ENCODE measurements at regions not wholly inside any gene's neighbourhood (a gene's known extent, or its start where the extent isn't known, plus 50 kb on each side); places are given as distances from the start of the nearest gene placed in this dataset.

DNA sequence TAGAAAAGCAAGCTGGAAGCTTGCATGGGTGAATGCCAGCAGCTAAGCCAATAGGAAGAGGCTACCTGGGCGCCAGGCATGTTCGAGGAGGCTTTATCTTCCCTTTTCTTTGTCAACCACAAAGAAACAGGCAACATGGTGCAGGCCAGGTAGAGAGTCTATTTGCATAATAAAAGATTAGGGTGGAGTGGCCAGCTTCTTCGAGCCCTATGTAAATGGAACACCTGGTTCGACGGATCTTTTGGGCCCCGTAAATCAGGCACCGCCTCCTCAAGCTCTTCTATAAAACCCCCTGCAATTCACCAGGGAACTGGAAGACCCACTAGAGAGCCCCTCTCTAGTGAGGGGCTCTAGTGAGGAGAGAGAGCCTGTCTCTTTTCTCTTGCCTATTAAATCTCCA is 1106.2 kb upstream of the CELF2 start:
- Mint-ChIP-seq H3K4me1 (ENCODE audit: unreplicated experiment) (no peaks in the 10 kb centered on the region), H3K27me3 (ENCODE audit: unreplicated experiment) (peaks cover 2% of the 10 kb centered on the region), H3K9me3 (ENCODE audit: unreplicated experiment) (no peaks in the 10 kb centered on the region), H3K4me3 (ENCODE audit: unreplicated experiment) (no peak overlapping the region), H3K36me3 (ENCODE audit: low read depth, unreplicated experiment) (no peaks in the 10 kb centered on the region), H3K27ac (ENCODE audit: unreplicated experiment) (no peak overlapping the region)
- TF ChIP-seq, protein P1, sequence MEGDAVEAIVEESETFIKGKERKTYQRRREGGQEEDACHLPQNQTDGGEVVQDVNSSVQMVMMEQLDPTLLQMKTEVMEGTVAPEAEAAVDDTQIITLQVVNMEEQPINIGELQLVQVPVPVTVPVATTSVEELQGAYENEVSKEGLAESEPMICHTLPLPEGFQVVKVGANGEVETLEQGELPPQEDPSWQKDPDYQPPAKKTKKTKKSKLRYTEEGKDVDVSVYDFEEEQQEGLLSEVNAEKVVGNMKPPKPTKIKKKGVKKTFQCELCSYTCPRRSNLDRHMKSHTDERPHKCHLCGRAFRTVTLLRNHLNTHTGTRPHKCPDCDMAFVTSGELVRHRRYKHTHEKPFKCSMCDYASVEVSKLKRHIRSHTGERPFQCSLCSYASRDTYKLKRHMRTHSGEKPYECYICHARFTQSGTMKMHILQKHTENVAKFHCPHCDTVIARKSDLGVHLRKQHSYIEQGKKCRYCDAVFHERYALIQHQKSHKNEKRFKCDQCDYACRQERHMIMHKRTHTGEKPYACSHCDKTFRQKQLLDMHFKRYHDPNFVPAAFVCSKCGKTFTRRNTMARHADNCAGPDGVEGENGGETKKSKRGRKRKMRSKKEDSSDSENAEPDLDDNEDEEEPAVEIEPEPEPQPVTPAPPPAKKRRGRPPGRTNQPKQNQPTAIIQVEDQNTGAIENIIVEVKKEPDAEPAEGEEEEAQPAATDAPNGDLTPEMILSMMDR (IDR thresholded peaks at IDR 0.05; ENCODE audit: unreplicated experiment): no peak
- DNase-seq (ENCODE audit: low spot score): no peak

DNA sequence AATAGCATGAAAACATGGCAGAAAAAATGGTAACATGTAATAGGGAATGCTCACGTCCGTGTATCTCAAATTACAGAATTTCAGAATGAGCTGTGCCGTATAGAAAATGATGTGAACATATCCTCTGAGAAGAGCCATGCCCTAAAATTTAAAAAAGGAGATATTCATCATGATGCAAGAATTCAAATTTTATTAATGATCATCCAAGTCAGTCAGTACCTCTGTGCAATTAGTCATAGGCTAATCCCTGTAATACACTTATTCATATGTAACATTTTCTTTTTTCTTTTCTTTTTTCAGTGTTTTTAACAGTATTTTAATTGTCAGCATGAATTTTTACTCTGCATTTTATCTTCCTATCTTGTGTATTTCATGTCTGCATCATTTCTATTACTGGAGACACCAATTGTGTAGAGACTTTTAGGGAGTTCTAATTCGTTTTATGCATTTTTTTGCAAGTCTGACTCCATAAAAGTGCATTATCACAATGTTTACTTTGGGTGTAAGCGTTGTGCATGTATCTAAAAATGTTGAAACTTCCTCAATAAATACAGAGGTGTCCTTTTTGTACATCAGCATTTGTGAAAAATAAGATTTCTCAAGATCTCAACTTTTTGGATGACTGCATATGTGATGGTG is 1103.7 kb upstream of the CELF2 start:
- TF ChIP-seq, protein P1 (IDR thresholded peaks at IDR 0.05; ENCODE audit: unreplicated experiment): no peak
- Mint-ChIP-seq H3K27me3 (ENCODE audit: unreplicated experiment) (no peaks in the 10 kb centered on the region), H3K4me3 (ENCODE audit: unreplicated experiment) (no peak overlapping the region), H3K9me3 (ENCODE audit: unreplicated experiment) (no peaks in the 10 kb centered on the region), H3K27ac (ENCODE audit: unreplicated experiment) (no peak overlapping the region), H3K36me3 (ENCODE audit: low read depth, unreplicated experiment) (no peaks in the 10 kb centered on the region), H3K4me1 (ENCODE audit: unreplicated experiment) (no peaks in the 10 kb centered on the region)
- no peak for DNase-seq (ENCODE audit: low spot score)

- no peak overlapping the region for H3K4me3 Mint-ChIP-seq (ENCODE audit: unreplicated experiment)
- H3K36me3 Mint-ChIP-seq (ENCODE audit: low read depth, unreplicated experiment): no peaks in the 10 kb centered on the region
- H3K4me1 Mint-ChIP-seq (ENCODE audit: unreplicated experiment): no peaks in the 10 kb centered on the region
- TF ChIP-seq, protein P1 (IDR thresholded peaks at IDR 0.05; ENCODE audit: unreplicated experiment): no peak
- H3K27ac Mint-ChIP-seq (ENCODE audit: unreplicated experiment): no peak overlapping the region
- no peaks in the 10 kb centered on the region for H3K9me3 Mint-ChIP-seq (ENCODE audit: unreplicated experiment)
- no peak for DNase-seq (ENCODE audit: low spot score)
- H3K27me3 Mint-ChIP-seq (ENCODE audit: unreplicated experiment): peaks cover 4% of the 10 kb centered on the region
Measured at GRCh38 chr10:9921544-9921943, 1096.1 kb upstream of the CELF2 start.

GRCh38 chr10:9922126-9922870 is 1095.4 kb upstream of the CELF2 start:
- Mint-ChIP-seq H3K36me3 (ENCODE audit: low read depth, unreplicated experiment) (no peaks in the 10 kb centered on the region), H3K27me3 (ENCODE audit: unreplicated experiment) (peaks cover 4% of the 10 kb centered on the region), H3K4me1 (ENCODE audit: unreplicated experiment) (no peaks in the 10 kb centered on the region), H3K27ac (ENCODE audit: unreplicated experiment) (no peak overlapping the region), H3K4me3 (ENCODE audit: unreplicated experiment) (no peak overlapping the region), H3K9me3 (ENCODE audit: unreplicated experiment) (no peaks in the 10 kb centered on the region)
- DNase-seq (ENCODE audit: low spot score): no peak
- TF ChIP-seq, protein P1 (IDR thresholded peaks at IDR 0.05; ENCODE audit: unreplicated experiment): no peak

GRCh38 chr10:9926003-9926402 is 1091.7 kb upstream of the CELF2 start:
- H3K27ac Mint-ChIP-seq (ENCODE audit: unreplicated experiment): no peak overlapping the region
- H3K9me3 Mint-ChIP-seq (ENCODE audit: unreplicated experiment): no peaks in the 10 kb centered on the region
- DNase-seq (ENCODE audit: low spot score): no peak
- H3K4me3 Mint-ChIP-seq (ENCODE audit: unreplicated experiment): no peak overlapping the region
- H3K27me3 Mint-ChIP-seq (ENCODE audit: unreplicated experiment): peaks cover 2% of the 10 kb centered on the region
- TF ChIP-seq, protein P1 (IDR thresholded peaks at IDR 0.05; ENCODE audit: unreplicated experiment): no peak
- no peaks in the 10 kb centered on the region for H3K4me1 Mint-ChIP-seq (ENCODE audit: unreplicated experiment)
- H3K36me3 Mint-ChIP-seq (ENCODE audit: low read depth, unreplicated experiment): no peaks in the 10 kb centered on the region
